ENCODE measurements at regions not wholly inside any gene's neighbourhood (a gene's known extent, or its start where the extent isn't known, plus 50 kb on each side); places are given as distances from the start of the nearest gene placed in this dataset.
"Not testable (repeated sequence)": the region's sequence is repeated elsewhere in the genome, so short reads cannot be mapped to it uniquely, and the experiment has no call there.

DNA sequence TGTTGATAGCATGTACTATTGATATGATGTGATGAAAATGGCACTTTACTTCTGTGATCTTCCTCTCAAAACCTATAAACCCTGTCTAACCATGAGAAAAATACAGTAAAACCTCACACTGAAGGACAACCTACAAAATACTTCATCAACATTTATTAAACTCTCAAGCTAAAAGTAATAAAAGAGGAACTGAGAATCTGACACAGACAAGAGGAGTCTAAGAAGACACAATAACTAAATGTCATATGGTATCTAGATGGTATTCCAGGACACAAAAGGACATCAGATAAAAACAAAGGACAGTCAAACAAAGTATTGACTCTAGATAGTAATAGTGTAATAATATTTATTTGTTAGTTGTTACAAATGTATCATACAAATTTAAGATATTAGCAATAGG lies 655.3 kb downstream of the SH3BGRL start:
- no peak for DNase-seq (ENCODE audit: low read depth)

DNA sequence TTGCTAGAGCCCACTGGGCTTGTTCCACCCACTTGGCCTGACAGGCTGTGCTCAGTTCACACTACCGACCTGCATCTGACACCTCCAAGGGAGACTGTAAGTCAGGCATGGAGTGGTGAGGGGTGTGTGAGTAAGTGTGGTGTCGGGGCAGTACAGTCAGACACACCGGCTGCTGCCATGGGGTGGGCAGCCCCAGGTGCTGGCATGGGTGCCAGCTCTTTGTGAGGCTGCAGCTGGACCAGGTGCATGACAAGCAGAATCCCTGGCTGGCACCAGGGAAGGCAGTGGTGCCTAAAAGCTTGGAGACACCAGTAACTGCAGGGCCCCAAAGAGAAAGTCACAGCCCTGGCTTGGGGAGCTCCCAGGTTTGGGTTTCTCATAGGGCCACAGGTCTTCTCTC lies 665.0 kb downstream of the SH3BGRL start:
- DNase-seq (ENCODE audit: low read depth): no peak

DNA sequence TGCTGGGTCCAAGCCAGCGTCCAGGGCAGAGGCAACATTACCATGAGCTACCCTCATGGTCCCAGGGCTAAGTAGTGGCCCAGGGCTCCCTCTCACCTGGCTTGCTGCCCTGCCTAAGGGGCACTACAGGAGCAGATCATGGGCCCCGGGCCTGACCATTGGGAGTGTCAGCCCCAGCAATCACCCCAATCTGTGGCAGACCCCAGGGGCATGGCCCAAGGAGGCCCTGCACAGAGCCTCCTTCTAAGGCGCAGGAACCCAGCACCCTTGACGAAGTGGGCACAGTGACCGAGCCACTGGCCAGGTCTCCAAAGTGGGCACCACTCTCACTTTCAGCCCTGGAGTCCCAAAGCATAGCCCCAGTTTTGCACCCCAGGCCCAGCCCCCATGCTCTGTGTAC lies 667.1 kb downstream of the SH3BGRL start:
- no peak for DNase-seq (ENCODE audit: low read depth)

DNA sequence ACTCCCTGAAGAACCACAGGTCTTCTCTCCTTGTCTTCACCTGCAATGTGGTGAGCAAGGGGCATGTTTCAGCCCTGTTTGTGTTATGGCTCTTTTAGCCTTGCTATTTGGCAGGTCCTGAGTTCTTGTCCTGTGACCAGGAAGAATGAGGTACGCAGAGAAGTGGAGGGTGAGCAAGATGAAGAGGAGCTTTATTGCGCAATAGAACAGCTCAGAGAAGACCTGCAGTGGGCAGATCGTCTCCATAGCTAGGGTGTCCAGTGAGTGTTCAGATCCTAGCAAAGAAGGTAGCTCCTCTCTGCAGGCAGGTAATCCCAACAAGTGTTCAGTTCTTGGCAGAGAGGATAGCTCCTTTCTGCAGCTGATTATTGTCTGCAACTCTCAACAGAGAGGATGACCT lies 672.9 kb downstream of the SH3BGRL start:
- no peak for DNase-seq (ENCODE audit: low read depth)

DNA sequence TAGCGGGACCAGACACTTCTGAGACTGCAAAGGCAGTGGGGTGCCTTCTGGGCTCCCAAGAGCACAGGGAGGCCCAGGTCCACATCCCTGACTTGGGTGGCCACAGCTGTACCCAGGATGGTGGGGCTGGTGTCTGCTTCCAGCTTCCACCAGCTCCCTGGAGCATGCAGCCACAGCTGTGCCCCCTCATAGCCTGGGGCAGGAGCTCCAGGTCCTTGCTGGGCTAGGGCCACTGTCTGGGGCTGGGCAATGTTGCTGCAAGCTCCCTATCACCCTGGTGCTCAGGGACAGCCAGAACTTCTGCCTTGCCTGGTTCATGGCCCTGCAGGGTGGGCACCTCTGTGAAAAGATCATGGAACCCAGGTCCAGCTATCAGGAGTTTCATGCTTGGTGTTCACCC lies 673.9 kb downstream of the SH3BGRL start:
- DNase-seq (ENCODE audit: low read depth): no peak

DNA sequence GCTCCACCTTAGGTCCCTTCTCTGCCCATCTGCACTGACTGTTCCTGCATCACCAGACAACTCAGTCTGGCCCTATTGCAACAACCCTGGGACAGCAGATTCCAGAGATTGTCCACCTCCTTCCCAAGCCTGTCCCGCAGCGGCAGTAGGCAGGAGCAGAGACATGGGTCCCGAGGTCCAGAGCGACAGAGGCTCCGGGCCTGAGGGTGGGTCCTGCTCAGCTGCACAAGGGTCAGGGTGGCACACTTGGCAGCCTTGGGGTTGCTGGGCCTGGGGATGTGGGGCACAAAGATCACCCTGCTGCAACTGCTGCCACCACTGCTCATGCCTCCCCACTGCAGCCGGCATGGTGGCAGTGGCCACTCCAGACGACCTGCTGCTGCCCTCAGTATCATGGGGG lies 674.5 kb downstream of the SH3BGRL start:
- DNase-seq (ENCODE audit: low read depth): no peak

DNA sequence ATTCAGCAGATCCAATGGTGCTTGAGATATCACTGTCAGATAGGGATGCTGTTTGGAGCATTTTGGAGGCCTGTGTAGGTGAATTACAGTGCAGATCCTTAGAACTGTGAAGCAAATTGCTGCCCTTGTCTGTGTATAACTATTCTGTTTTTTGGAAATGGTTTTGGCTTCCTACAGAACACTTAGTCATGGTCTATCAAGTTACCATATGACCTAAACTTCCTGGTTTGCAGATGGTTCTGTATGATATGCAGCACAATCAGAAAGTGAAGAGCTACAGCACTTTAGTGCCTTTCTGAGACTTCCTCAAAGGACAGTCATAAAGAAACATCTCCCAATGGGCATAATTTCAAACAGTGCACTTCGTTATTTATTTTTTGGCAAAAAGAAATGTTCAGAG lies 688.6 kb downstream of the SH3BGRL start:
- no peak for DNase-seq (ENCODE audit: low read depth)

DNA sequence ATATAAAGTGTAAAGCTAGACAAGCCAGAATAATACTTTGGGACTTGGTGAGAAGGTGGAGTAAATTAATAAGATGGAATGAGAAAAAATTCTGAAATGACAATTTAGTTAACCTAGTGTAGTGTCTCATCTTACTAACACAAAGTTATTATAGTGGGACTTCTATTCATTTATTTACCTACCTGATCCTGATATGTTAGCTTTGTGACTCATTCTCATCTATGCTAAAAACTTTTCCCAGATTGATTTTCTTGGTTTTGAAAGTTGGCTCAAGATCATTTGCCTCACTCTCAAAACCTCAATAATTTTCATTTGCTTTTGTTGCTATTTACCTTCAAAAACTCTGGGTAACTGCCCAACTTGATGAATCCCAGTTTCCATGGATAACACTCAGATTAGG lies 698.6 kb downstream of the SH3BGRL start:
- peak; percentile 42 for DNase-seq (ENCODE audit: low read depth)

DNA sequence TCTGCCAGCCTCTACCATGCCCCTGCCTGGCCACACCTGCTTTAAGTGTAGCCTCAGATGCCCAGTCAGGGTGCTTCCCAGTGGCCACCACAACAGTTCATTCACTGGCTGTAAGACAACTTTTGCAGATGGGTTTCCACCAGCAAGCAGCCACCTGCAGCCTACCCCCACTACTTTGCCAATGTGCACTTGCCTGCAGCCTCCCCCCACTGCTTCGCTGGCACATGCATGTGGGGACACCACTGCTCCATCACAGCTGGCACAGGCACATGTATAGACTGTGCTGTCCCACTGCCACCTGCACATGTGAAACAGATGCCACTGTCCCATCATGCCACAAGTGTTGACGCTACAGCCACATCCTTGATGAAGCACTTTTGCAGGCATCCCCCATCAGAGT lies 723.9 kb downstream of the SH3BGRL start:
- no peak for DNase-seq (ENCODE audit: low read depth)

DNA sequence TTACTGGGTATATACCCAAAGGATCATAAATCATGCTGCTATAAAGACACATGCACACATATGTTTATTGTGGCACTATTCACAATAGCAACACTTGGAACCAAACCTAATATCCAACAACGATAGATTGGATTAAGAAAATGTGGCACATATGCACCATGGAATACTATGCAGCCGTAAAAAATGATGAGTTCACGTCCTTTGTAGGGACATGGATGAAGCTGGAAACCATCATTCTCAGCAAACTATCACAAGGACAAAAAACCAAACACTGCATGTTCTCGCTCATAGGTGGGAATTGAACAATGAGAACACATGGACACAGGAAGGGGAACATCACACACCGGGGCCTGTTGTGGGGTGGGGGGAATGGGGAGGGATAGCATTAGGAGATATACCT lies 744.0 kb downstream of the SH3BGRL start:
- DNase-seq (ENCODE audit: low read depth): not testable (repeated sequence)

DNA sequence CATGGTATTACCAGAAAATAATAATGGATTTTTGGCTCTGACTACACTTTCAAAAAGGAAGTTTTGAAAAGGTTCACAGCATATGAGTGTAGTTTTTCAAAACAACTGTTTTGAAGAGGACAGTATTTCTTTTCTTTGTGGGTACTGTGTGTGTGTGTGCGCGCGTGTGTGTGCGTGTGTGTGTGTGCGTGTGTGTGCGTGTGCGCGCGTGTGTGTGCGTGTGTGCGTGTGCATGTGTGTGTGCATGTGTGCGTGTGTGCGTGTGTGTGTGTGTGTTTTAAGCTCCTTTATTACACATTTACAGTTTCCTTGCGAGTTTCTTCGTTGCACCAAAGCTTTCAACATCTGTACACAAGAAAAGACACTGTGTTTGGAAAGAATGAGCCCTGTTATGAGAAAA lies 755.4 kb downstream of the SH3BGRL start:
- peak; percentile 2 for DNase-seq (ENCODE audit: low read depth)

DNA sequence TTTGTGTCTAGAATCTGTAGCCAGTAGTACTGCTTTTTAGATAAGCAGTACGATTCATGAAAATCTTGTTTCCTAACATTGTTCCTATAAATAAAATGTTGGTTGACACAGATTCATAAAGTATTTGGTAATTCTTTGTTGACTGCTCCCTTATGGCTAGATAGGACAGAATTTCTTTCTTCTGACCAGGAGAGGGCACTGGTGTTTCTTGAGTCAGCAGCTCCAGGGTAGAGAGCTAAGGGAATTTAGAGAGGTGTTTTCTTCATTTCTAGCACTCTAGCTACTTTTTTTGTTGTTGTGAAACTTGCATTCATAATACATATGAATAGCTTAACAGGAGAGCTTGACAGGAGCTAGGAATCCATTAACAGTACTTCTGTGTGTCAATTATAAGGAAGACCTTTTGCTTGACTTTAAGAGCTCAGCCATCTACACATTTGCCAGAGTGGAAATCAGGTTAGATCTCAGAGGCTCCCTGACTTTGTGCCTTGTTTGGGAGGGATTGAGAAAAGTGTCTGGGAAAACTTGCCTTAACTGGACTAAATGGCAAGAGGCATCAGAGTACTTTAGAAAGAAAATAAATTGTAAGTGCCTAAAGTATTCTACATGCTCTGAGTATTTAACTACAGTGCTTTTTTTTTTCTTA lies 756.1 kb downstream of the SH3BGRL start:
- peak; percentile 57 for DNase-seq (ENCODE audit: low read depth)

DNA sequence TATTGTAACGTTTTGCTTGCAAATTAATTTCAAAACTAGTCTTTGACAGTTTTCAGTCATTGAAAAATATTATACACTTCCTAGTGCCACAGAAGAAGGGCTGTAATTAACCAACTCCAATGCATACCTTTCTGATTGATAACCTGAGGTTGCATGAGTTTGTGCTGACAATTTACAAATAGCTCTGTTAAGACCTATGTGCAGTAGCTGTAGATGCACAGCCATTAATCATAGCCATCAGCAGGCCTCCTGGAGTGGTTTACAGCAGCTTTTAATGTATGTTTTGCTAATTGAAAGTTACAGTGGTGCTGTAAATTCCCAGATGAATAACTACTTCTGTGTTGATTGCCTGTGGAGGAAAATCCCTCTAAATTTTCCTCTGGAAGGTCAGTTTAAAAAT lies 758.1 kb downstream of the SH3BGRL start:
- no peak for DNase-seq (ENCODE audit: low read depth)

DNA sequence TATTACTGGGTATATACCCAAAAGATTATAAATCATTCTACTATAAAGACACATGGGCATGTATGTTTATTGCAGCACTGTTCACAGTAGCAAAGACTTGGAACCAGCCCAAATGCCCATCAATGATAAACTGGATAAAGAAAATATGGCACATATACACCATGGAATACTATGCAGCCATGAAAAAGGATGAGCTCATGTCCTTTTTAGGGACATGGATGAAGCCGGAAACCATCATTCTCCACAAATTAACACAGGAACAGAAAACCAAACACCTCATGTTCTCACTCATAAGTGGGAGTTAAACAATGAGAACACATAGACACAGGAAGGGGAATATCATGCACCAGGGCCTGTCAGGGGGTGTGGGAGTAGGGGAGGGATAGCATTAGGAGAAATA lies 772.5 kb downstream of the SH3BGRL start:
- DNase-seq (ENCODE audit: low read depth): not testable (repeated sequence)

DNA sequence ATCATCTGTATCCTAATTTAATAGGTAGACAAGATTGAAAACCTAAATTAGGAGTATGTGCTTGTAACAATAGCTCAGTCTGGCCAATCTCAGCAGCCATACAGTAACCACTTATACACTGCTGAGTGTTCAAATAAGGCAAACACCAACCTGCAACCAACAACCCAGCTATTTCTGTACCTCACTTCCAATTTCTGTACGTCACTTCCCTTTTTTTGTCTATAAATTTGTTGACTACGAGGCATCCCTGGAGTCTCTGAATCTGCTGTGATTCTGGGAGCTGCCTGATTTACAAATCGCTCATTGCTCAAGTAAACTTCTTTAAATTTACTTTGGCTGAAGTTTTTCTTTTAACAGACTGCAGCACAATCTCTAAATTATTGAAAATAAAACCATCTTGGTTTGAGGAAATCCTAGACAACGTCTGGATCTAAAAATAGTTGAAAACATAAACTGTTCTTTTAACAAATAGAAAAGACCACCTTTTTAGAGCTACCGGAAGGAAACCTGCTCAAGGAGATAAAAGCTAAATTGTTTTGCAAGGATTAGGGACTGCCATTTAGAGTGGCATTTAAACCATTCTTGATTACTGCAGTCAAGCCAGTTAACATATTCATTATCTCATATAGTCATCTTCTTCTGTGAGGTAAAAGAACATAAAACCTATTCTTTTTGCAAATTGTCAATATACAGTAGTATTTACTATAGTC lies 778.1 kb downstream of the SH3BGRL start:
- no peak for DNase-seq (ENCODE audit: low read depth)

DNA sequence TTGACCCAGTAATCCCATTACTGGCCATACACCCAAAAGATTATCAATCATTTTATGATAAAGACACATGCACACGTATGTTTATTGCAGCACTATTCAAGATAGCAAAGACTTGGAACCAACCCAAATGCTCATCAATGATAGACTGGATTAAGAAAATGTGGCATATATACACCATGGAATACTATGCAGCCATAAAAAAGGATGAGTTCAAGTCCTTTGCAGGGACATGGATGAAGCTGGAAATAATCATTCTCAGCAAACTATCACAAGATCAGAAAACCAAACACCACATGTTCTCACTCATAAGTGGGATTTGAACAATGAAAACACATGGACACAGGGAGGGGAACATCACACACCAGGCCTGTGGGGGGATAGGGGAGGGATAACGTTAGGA lies 785.3 kb downstream of the SH3BGRL start:
- not testable (repeated sequence) for DNase-seq (ENCODE audit: low read depth)

DNA sequence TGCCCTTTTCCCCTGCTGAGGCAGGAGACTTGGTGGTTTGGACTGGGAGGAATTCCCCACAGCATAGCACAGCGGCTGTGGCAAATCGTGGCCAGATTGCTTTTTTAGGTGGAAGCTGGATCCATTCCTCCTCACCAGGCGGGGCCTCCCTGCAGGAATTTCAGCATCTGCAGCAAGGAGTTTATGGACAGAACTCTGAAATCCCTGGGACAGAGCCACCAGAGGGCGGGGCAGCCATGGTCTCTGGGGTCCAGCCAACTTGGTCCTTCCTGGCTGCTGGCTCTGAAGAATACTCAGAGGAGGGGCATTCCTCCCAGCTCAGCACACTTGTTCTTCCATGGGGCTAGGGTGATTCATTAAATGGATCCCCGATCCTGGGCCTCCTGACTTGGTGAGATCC lies 794.3 kb downstream of the SH3BGRL start:
- no peak for DNase-seq (ENCODE audit: low read depth)

DNA sequence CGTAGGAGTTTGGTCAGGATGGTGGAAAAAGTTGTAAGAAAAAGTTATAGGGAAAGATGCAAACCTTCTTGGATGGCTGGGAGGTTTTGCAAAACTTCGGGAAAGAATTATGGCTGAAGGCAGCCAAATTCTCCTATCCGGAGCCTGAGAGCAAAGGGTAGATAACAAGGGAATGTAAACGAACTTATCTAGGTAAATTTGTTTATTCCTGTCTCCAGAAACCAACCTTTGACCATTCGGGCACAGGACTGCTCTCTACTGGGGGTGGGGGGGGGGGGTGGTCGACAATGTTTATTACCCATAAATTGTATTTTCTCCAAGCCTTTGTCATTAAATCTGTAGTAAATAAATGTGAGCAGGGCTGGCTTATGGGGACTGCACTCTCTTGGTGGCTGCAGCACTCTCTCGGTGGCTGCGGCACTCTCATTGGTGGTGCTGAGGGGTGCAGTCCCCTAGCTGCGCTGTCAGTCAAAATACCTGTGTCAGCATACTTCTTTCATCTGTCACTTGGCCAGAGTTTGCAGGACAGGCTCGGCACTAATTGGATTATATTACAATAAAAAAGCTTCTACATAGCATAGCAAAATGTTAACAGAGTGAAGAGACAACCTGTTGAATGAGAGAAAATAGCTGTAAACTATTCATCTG lies 827.8 kb downstream of the SH3BGRL start:
- DNase-seq (ENCODE audit: low read depth): no peak

DNA sequence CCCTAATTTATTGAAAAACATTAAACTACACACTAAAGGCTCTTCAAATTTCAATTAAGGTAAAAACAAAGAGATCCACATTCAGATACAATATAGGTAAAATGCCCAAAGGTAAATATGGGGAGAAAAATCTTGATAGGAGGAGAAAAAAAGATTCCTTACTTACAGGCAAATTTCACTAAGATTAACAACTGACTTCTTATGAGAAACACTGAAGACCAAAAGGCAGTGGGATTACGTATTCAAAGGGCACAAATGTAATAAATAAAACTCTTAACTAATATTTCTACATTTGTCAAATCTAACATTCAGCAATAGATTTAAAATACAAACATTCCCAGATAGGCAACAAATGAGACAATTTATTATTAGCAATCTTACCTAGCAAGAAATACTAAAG lies 829.3 kb downstream of the SH3BGRL start:
- no peak for DNase-seq (ENCODE audit: low read depth)

DNA sequence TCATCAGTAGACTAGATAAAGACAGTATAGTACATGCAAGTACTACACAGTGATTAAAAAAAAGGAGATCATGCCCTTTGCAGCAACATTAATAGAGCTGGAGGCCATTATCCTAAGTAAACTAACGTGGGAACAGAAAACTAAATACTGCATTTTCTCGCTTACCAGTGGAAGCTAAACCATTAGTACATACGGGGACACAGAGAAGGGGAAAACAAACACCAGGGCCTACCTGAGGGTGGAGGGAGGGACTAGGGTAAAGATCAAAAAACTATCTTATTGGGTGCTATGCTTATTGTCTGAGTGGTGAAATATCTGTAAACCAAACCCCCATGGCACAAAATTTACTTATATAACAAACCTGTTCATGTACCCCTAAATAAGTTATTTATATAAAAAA lies 836.9 kb downstream of the SH3BGRL start:
- no peak for DNase-seq (ENCODE audit: low read depth)

DNA sequence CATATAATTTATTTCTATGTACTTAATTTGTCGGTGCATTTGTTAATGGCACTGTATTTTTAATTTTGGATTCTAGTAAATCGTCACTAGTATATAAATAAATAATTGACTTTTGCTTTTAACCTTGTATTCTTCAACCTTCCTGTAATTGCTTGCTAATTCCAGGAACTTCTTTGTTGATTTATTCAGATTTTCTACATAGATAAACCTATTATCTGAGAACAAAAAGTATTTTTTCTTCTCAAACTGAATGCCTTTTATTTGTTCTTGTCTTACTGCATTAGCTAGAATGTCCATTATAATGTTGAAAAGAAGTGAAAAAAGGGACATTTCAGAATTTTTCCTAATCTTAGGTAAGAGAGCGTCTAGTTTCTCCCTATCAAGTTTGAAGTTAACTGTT lies 839.1 kb downstream of the SH3BGRL start:
- DNase-seq (ENCODE audit: low read depth): no peak

DNA sequence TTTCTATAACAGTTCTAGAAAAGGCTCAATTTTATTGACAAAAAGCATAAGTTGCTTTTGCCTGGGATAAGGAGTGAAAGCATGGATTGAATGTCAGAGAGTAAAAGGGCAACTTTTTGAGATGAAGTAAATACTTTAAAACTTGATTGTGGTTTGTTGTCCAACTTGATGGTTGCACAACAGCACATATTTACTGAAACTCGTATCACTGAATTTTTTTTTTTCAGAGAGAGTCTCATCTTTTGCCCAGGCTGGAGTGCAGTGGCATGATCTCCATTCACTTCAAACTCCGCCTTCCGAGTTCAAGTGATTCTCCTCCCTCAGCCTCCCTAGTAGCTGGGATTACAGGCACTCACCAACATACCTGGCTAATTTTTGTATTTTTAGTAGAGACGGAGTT lies 856.8 kb downstream of the SH3BGRL start:
- DNase-seq (ENCODE audit: low read depth): no peak

DNA sequence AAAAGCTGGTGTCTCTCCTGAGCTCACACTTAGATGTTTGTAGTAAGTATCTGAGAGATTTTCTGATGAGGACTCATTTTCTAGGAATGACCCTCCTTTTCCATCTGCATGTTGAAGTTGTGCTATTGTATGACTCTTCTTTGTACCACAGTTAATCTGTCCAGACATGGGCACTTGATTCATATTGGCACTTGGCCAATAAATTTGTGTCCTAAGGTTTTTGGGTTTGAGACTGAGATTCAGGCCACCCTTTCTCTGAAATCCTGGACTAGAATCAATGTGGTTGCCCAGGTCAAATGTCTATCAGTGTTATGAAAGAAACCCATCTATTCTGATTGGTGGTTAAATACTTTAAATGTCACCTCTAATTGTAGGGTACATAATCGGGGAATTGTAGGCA lies 869.0 kb downstream of the SH3BGRL start:
- no peak for DNase-seq (ENCODE audit: low read depth)

Data from LHCN-M2 (cell line).